Chondrocyte (in vitro differentiated cells): ENCODE measurements at regions not wholly inside any gene's neighbourhood (a gene's known extent, or its start where the extent isn't known, plus 50 kb on each side); places are given as distances from the start of the nearest gene placed in this dataset.

Source experiments
- DNase-seq: peaks from one replicate; pipeline ENCODE4 v3.0.0; 2021; ENCODE audit warnings: mixed read lengths, low spot score
- H3K27ac Mint-ChIP-seq: one replicate; pipeline ENCODE4 v1.8.0; 2021; ENCODE audit warnings: mild to moderate bottlenecking, moderate library complexity, mixed read lengths; ENCODE audit not compliant: unreplicated experiment
- H3K27me3 Mint-ChIP-seq: 2 replicates; pipeline ENCODE4 v1.8.0; 2021; ENCODE audit warnings: low read depth, mixed read lengths
- H3K36me3 Mint-ChIP-seq: 2 replicates; pipeline ENCODE4 v1.8.0; 2021; ENCODE audit warnings: low read depth, mixed read lengths
- H3K4me1 Mint-ChIP-seq: 2 replicates; pipeline ENCODE4 v1.8.0; 2021; ENCODE audit warnings: low read depth, mild to moderate bottlenecking, mixed read lengths
- H3K4me3 Mint-ChIP-seq: one replicate; pipeline ENCODE4 v1.8.0; 2021; ENCODE audit warnings: mild to moderate bottlenecking, moderate library complexity, mixed read lengths; ENCODE audit not compliant: unreplicated experiment
- H3K9me3 Mint-ChIP-seq: 2 replicates; pipeline ENCODE4 v1.8.0; 2021; ENCODE audit warnings: low read depth, mixed read lengths
- CTCF ChIP-seq: fragments of 200-600 bp; sonication (generic); IDR thresholded peaks from 2 replicates; pipeline ENCODE4 v1.5.0; 2021; ENCODE audit warnings: antibody characterized with exemption, mild to moderate bottlenecking, moderate library complexity

GRCh38 chr6:6390849-6391602 is 70.6 kb upstream of the F13A1 start:
- TF ChIP-seq CTCF, result no peak
- H3K36me3 Mint-ChIP-seq, result no peaks in the 10 kb centered on the region
- H3K4me3 Mint-ChIP-seq, result no peak overlapping the region
- no peaks in the 10 kb centered on the region for H3K27me3 Mint-ChIP-seq
- no peaks in the 10 kb centered on the region for H3K9me3 Mint-ChIP-seq
- no peak for DNase-seq
- H3K4me1 Mint-ChIP-seq, result peaks cover 11% of the 10 kb centered on the region
- no peak overlapping the region for H3K27ac Mint-ChIP-seq

GRCh38 chr6:6392214-6393068 is 72.0 kb upstream of the F13A1 start:
- H3K27ac Mint-ChIP-seq, result no peak overlapping the region
- no peak for TF ChIP-seq CTCF
- H3K4me1 Mint-ChIP-seq, result peaks cover 5% of the 10 kb centered on the region
- H3K9me3 Mint-ChIP-seq, result no peaks in the 10 kb centered on the region
- H3K36me3 Mint-ChIP-seq, result no peaks in the 10 kb centered on the region
- no peak for DNase-seq
- no peaks in the 10 kb centered on the region for H3K27me3 Mint-ChIP-seq
- H3K4me3 Mint-ChIP-seq, result no peak overlapping the region

- Mint-ChIP-seq H3K36me3 (no peaks in the 10 kb centered on the region), H3K4me1 (peaks cover 5% of the 10 kb centered on the region), H3K9me3 (no peaks in the 10 kb centered on the region), H3K27ac (no peak overlapping the region), H3K4me3 (no peak overlapping the region), H3K27me3 (no peaks in the 10 kb centered on the region)
- TF ChIP-seq CTCF, result no peak
- no peak for DNase-seq
These were observed 72.6 kb upstream of the F13A1 start for GRCh38 chr6:6393069-6393529.

- Mint-ChIP-seq H3K36me3 (no peaks in the 10 kb centered on the region), H3K9me3 (no peaks in the 10 kb centered on the region), H3K27me3 (no peaks in the 10 kb centered on the region), H3K4me1 (peaks cover 5% of the 10 kb centered on the region), H3K27ac (no peak overlapping the region), H3K4me3 (no peak overlapping the region)
- DNase-seq, result no peak
- no peak for TF ChIP-seq CTCF
These were observed 75.2 kb upstream of the F13A1 start for GRCh38 chr6:6395581-6396197.

- H3K27me3 Mint-ChIP-seq, result no peaks in the 10 kb centered on the region
These were observed 77.4 kb upstream of the F13A1 start for GRCh38 chr6:6397842-6398241.

More at GRCh38 chr6:6397842-6398241, 77.4 kb upstream of the F13A1 start:
- no peaks in the 10 kb centered on the region for H3K36me3 Mint-ChIP-seq
- peaks cover 5% of the 10 kb centered on the region for H3K4me1 Mint-ChIP-seq
- TF ChIP-seq CTCF, result no peak
- no peak overlapping the region for H3K27ac Mint-ChIP-seq
- DNase-seq, result no peak
- no peak overlapping the region for H3K4me3 Mint-ChIP-seq
- no peaks in the 10 kb centered on the region for H3K9me3 Mint-ChIP-seq
